Liver (tissue), 3 donors: ENCODE measurements at regions not wholly inside any gene's neighbourhood (a gene's known extent, or its start where the extent isn't known, plus 50 kb on each side); places are given as distances from the start of the nearest gene placed in this dataset.

Experiments
- MAX ChIP-seq: IDR thresholded peaks from 2 replicates; pipeline ENCODE4 v1.6.1; 2016; ENCODE audit warnings: antibody characterized with exemption
- RAD21 ChIP-seq, 2 donors: IDR thresholded peaks; 2 replicates each; pipeline ENCODE4 v1.6.1; 2016; ENCODE audit warnings: antibody characterized with exemption in 2 of 2, mild to moderate bottlenecking in 2 of 2
- RXRA ChIP-seq, 2 donors: IDR thresholded peaks; 2 replicates each; pipeline ENCODE4 v1.6.1; 2017 to 2018; ENCODE audit warnings: antibody characterized with exemption in 2 of 2, mild to moderate bottlenecking in 1 of 2
- TF ChIP-seq, protein P1 (sequence below): IDR thresholded peaks from 2 replicates; pipeline ENCODE4 v1.6.1; 2016; ENCODE audit warnings: antibody characterized with exemption, mild to moderate bottlenecking
- TF ChIP-seq, protein P2 (sequence below): fragments of 150-350 bp; IDR thresholded peaks from 2 replicates; pipeline ENCODE4 v1.5.1; 2017; ENCODE audit warnings: improper control_type of control experiment, low read depth, low read length; ENCODE audit not compliant: missing input control
- donor health status: healthy.
- donor health status: healthy.

DNA sequence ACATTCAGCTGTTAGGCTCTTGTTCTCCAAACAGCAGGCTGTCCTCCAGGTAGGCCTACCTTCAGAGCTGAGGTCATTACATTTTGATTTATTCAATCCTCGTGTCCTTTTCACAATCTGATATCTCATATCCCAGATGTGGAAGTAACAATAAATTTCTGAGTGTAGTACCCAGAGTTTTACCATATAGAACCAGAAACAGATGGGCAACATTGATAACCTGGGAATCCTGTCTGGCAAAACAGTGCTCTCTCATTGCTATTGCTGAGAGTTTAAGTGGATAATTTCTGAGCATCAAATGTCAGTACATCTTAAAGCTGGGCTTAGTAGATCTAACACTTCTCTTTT is 1007.8 kb downstream of the REEP3 start:
- TF ChIP-seq, protein P1, sequence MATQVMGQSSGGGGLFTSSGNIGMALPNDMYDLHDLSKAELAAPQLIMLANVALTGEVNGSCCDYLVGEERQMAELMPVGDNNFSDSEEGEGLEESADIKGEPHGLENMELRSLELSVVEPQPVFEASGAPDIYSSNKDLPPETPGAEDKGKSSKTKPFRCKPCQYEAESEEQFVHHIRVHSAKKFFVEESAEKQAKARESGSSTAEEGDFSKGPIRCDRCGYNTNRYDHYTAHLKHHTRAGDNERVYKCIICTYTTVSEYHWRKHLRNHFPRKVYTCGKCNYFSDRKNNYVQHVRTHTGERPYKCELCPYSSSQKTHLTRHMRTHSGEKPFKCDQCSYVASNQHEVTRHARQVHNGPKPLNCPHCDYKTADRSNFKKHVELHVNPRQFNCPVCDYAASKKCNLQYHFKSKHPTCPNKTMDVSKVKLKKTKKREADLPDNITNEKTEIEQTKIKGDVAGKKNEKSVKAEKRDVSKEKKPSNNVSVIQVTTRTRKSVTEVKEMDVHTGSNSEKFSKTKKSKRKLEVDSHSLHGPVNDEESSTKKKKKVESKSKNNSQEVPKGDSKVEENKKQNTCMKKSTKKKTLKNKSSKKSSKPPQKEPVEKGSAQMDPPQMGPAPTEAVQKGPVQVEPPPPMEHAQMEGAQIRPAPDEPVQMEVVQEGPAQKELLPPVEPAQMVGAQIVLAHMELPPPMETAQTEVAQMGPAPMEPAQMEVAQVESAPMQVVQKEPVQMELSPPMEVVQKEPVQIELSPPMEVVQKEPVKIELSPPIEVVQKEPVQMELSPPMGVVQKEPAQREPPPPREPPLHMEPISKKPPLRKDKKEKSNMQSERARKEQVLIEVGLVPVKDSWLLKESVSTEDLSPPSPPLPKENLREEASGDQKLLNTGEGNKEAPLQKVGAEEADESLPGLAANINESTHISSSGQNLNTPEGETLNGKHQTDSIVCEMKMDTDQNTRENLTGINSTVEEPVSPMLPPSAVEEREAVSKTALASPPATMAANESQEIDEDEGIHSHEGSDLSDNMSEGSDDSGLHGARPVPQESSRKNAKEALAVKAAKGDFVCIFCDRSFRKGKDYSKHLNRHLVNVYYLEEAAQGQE: no peak
- no peak for TF ChIP-seq MAX
- TF ChIP-seq, protein P2, sequence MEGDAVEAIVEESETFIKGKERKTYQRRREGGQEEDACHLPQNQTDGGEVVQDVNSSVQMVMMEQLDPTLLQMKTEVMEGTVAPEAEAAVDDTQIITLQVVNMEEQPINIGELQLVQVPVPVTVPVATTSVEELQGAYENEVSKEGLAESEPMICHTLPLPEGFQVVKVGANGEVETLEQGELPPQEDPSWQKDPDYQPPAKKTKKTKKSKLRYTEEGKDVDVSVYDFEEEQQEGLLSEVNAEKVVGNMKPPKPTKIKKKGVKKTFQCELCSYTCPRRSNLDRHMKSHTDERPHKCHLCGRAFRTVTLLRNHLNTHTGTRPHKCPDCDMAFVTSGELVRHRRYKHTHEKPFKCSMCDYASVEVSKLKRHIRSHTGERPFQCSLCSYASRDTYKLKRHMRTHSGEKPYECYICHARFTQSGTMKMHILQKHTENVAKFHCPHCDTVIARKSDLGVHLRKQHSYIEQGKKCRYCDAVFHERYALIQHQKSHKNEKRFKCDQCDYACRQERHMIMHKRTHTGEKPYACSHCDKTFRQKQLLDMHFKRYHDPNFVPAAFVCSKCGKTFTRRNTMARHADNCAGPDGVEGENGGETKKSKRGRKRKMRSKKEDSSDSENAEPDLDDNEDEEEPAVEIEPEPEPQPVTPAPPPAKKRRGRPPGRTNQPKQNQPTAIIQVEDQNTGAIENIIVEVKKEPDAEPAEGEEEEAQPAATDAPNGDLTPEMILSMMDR: no peak
- TF ChIP-seq RAD21 (IDR thresholded peaks at IDR 0.05): no peak
- no peak for TF ChIP-seq RXRA (IDR thresholded peaks at IDR 0.05)
